NK-92 treated with Interleukin-12 subunit alpha and Interleukin-12 subunit beta, amount 100 ng/mL, for 24 hours (cell line): ENCODE measurements at regions not wholly inside any gene's neighbourhood (a gene's known extent, or its start where the extent isn't known, plus 50 kb on each side); places are given as distances from the start of the nearest gene placed in this dataset.
"Not testable (repeated sequence)": the region's sequence is repeated elsewhere in the genome, so short reads cannot be mapped to it uniquely, and the experiment has no call there.

Source experiments
- DNase-seq: peaks from one replicate; lab custom pipeline; 2025; lab: John Stamatoyannopoulos, UW

DNA sequence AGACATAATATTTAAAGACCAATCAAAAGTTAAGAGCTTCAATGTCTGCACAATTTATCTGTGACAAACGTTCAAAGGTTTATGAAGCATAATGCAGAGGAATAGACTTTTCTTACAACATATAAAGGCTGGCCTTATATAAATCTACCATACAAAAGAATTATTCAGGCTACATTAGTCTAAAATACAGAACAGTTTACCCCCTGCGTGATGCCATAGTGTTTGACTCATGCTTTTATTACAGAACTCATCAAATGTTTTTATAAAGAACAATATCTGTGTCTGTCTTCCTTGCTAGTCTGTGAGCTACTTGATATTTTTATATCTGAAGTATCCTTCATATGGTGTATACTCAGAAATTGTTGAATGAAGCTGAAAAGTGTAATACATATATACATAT lies 1084.5 kb upstream of the FLRT2 start:
- DNase-seq: no peak

DNA sequence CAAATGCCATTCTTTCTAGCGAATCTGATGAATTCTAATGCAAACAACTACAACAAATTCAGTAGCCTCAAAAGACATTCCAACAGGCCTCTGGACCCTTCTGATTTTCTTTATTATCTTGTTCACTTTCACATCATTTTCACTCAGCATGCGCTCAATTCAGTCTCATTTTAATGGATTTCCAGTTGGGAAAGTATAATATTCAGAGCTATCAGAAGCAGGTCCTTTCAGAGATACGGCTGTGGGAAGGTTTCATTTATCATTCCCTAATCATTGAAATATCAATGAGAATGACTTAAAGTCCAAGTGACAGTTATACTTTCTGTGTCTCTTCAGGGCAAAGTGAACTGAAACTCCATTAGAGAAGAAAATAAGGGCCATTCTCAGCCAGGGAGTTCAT lies 1083.7 kb upstream of the FLRT2 start:
- DNase-seq: no peak

DNA sequence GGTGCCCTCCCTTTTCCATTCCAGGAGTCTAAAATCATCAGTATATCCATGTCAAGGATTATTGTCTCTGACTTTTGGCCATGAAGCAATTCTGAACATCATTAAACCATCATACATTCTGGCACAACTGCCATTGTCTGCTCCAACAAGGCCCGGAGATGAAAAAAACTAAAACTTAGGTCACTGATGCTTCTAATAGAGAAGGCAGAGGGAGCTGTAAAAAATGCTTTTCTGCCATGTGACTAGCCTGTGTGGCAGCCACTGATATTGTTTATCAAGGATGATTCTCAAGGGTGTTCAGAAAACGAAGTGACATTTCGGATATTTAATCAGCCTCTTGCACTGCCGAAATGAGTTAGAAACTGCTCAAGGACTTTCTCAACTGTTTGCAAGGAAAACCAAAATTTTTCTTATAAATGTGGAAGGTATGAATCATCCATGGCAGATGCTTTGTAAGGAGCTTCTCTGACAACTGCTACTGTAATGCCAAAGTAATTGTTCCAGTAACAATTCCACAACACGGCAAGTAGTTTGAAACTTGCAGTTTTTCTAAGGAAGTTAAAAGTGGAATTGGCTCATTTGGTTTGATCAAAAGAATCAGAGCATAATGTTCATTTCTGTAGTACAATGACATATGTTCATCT lies 1076.5 kb upstream of the FLRT2 start:
- DNase-seq: no peak

DNA sequence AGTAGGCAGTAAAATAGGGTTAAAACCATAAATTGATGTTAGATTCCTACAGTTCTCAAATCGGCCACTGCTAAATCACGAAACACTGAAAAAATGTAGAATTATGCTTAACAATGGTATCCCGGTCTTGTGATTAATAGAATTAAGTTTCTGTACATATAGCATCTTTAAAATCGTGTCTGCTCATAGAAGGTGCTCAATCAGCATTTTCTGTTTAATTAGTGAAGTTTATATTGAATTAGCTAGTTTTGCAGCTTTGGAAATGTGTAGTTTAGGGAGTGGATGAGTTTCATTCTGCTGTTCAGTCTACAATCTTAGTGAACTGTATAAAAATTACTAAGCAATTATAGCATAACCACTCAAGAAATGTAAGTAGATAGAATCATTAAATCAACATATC lies 1075.8 kb upstream of the FLRT2 start:
- no peak for DNase-seq

DNA sequence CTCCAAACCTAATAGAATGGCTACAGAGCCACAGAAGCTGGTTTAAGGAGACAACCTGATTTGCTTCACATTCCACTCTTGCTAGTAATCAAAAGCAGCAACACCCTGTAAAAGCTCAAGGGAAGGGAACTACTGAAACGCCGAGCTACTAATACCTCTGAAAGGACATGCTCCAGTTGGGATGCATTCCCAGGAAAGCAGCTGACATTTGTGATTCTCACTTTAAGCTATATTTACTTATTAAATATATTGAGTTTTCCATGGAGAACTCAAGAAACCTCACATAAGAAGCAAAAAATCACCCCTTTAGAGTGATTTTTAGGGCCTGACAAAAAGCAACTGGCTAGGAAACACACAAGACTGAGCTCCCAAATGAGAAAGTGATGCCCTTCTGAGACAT lies 1073.0 kb upstream of the FLRT2 start:
- no peak for DNase-seq

DNA sequence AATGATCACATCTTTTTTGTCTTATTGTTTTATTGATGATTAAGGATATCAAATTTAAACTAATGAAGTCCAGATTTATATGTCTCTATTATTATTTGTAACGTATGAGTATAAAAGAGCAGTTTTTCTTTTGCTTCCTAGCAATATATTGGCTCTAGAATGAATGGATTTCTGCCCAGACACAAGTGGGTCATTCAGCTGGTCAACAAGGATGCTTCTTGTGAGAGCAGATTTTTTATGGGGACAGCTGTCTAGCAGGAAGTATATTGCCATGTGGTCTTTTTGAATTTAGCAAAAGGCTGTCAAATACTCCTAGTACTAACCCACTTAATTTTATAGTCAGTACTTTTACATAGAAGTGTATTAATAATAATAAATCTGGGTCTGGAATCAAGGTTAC lies 1071.1 kb upstream of the FLRT2 start:
- no peak for DNase-seq

DNA sequence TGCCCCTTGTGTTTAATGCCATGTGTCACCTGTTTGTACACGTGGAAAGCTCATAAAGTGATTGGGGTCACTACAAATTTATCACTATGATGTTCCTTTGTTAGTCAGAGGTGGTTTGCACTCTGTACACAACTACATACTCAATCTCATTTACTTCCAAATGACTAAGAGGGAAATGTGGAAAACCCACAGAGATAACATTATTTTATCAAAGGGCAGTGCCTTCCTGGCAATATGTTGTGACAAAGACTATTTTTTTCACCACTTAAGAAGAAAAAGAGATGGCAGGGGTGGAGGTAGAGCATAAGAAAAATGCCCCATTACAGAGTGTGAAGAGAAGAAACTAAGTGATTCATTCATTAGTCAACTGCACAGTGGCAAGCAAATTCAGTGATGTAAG lies 1064.1 kb upstream of the FLRT2 start:
- DNase-seq: no peak

DNA sequence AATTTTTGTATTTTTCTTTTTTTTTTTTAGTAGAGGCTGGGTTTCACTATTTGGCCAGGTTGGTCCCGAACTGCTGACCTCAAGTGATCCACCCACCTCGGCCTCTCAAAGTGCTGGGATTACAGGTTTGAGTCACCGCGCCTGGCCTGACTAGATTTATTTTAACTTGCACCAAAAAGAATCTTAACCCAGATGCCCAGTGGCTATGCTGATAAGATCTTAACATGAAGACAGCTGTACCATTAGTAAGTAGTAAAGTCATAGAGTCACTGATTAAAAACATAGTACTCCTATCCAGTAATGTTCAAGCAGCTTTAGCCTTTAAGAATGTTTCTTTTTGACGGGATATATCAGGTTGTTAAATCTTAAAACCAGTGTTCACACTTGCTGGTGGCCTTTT lies 1061.8 kb upstream of the FLRT2 start:
- DNase-seq: no peak

DNA sequence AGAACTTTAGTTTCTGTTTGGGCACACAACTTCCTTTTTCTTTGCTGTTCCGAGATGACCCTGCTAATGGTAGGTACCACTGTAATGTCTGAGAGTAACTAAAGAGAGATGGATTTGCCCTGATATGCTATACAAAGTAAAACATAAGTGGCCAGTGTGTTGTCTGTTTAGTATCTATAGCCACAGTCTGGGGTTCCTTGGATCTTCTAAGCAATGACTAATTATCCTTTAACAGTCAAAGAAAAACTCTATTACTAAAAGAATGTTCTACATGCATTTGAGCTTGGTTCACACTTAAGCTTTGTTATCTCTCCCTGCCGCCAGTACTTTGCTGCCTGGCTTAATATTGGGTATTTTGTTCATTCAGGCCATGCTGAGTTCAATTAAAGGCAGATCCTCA lies 1051.9 kb upstream of the FLRT2 start:
- DNase-seq: no peak

DNA sequence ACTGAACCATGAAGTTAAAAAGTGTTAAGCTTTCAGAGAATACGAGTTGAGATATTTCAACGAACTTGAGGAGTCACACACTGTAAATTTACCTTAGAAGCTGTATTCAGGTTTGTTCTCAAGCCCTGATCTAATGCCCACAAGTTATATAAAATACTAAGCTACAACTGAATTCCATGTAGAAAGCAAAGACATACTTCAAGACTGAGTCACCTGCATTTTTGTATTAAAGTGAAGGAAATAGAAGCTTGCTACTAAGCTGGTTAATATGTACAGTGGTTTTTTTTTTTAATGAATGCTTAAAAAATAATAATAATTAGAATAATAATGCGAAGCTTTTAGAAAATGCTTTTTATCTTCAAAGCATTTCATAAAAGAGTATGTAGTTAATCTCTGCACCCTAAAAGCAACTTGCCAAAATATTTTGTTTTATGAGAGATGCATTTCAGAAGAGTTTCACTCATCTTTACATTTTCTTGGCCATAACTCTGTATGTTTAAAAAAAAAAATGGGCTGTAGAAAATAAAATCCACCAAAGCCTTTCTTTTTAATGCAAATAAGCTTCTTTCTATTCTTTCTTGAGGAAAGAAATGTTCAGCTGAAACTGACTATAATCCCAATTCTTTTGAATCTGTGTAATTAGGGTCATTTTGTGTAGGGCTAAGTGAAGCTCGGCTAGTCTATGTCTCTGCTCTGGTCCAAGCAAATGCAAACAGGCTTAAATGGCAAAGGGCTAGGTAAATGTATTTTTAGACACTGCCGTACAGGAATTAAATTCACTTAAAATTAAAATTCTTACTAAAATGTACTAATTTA lies 1047.5 kb upstream of the FLRT2 start:
- DNase-seq: no peak

DNA sequence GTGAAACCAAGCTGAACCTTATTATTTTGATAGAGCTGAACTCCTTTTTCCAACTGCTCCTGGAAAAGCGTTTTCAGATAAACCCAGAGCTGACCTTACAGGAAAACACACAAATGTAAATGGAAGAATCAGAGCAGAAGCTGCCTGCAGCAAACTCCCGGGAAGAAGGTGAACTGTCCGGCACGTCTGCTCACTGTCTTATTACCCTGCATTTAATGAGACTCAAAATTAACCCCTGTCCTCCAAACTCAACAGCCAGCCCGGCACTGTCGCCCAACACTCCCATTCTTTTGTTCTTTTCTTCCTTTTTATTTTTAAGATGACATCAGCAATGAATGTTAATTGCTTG lies 1046.9 kb upstream of the FLRT2 start:
- no peak for DNase-seq

DNA sequence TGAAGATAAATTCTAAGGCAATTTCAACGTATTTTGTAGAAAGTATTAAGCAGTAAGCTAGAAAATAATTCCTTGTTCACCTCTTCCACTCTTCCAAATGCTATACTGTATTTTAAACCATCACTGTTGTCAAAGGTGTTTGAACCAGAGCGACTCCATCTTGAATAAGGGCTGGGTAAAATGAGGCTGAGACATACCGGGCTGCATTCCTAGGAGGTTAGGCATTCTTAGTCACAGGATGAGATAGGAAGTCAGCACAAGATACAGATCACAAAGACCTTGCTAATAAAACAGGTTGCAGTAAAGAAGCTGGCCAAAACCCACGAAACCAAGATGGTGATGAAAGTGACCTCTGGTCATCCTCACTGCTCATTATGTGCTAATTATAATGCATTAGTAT lies 1045.7 kb upstream of the FLRT2 start:
- DNase-seq: not testable (repeated sequence)

DNA sequence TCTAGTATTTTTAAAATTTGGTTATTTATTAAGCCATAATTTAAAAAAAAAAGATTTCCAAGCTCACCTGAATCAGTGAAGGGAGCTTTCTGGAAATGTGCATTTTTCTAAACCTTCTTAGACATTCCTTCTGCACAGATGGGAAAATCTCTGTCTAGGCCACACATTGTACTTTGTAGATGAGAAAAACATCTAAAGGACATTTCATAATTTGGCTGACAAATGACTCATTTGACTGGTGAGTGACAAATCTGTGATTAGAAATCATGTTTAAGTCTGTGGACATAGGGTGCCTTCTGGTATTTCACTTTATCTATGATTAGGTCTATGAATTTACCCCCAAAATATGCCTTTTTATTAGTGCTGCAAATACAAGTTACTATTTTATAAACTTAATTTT lies 1044.9 kb upstream of the FLRT2 start:
- no peak for DNase-seq

DNA sequence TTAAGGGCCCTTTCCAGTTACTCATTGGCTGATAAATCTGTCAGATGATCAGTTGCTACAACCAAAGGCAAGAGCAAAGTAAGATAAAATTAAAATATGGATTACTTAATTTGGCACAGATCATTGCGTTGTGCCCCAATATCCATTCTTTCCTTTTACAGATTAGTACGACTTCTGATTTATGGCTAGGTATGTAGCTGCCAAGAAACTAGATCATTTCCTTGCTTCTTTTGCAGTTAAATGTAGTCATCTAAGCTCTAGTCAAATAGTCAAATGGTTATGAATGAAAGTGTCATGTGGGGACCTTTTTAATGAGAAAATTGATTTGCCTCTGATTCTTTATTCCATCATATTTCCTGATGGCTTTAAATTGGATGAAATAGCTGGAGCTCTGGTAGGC lies 1039.9 kb upstream of the FLRT2 start:
- no peak for DNase-seq

DNA sequence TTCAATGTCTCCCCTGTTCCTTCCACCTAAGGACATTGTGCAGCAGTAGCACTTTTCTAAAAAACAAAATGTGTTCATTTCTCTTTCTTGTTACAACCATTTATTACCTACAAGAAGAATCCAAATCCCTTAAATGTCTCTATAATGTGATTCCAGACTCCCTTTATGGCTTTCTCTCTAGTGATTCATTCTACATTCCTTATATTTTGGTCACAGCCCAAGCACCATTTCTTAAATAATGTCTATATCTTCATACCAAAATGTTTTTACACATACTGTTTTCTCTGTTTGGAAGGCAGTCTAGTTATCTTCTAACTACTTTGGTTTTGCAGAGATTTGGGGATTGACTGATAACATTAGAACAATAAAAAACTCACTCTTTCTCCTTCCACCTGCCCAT lies 1037.3 kb upstream of the FLRT2 start:
- no peak for DNase-seq

DNA sequence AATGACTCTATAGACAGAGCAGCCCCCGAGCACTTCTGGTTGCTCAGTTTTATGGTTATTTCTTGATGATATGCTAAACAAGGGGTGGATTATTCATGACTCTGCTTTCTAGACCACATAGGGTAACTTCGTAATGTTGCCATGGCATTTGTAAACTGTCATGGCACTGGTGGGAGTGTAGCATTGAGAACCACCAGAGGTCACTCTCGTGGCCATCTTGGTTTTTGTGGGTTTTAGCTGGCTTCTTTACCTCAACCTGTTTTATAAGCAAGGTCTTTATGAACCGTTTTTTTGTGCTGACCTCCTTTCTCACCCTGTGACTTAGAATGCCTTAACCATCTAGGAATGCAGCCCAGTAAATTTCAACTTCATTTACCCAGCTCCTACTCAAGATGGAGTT lies 1036.2 kb upstream of the FLRT2 start:
- DNase-seq: no peak

DNA sequence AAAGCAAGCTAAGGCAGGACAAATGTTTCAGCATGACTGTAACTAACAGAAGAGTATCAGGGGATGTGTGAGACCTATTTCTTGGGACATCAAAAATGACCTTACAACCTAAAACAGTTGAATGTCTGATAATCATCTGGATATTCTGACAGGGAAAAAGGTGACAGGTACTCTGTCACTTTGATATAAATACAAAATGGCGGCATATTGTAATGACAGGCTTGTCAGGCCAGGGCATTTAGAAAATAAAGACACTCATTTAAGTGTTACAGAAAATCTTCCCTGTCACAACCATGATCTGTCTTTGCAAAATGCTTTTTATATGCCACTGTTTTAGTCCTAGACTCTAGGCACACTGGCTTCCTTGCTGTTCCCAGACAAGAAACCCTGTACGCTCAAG lies 1033.3 kb upstream of the FLRT2 start:
- DNase-seq: no peak

DNA sequence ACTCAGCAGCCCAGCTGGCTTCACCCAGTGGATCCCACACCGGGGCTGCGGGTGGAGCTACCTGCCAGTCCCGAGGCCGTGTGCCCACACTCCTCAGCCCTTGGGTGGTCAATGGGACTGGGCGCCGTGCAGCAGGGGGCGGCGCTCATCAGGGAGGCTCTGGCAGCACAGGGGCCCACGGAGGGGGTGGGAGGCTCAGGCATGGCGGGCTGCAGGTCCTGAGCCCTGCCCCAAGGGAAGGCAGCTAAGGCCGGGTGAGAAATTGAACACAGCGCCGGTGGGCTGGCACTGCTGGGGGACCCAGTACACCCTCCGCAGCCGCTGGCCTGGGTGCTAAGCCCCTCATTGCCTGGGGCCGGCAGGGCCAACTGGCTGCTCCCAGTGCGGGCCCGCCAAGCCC lies 1017.1 kb upstream of the FLRT2 start:
- DNase-seq: not testable (repeated sequence)

DNA sequence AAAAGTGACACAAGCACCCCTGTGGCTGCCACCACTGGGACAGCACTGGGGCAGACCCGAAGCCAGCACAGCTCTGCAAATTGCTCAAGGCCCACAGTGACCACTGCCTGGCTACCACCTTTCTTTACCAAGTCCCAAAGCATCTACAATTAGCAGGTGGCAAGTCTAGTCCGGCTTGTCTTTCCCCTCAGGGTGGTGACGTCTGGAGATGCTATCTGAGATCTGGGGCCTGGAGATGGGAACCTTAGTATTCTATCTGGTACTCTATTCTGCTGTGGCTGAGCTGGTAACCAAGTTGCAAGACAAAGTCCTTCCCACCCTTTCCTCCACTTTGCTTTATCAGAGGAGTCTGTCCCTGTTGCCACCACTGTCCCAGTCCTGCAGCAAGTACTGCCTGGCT lies 1010.1 kb upstream of the FLRT2 start:
- DNase-seq: no peak

DNA sequence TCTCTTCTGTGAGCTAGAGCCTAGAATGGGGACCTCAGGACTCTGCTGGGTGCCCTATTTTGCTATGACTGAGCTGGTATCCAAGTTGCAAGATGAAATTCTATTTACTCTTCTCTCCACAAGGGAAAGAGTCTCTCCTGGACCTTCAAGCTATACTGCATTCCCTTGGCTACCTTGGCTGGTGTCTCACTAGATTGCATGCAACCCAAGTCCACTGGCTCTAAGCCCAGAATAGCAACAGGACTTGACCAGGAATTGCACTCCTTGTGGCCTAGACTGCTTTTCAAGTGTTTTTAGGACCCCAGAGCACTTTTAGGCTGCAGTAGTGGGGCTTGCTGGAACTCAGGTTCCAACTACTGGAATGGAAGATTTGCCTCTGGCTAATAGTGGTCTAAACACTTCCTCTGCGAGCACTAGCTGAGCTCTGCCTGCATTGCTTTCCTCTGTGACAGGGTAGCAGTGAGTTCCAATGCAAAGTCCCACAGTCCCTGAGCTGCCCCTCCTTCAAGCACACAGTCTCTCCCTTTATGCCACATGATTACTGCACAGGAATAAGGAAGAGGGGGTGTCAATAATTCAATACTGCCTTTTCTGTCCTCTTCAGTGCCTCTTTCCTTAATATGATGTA lies 1009.1 kb upstream of the FLRT2 start:
- no peak for DNase-seq

DNA sequence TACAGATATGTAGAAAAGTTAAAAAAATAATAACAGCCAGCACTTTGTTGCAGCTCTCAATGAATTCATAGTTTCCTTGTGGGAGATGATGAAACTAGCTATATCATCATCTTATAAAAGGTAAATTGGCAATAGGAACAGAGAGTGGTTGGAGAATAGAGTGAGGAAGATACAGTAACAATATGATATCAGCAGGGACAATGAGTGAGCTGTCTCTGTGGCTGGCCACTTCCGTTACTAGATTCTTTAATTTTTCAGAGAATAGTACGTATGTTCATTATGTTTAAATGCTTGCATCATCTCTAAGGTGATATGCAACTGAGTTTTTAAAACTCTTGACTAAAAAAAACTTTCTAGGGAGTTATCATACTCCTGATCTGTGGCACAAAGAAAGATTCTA lies 1006.2 kb upstream of the FLRT2 start:
- no peak for DNase-seq

DNA sequence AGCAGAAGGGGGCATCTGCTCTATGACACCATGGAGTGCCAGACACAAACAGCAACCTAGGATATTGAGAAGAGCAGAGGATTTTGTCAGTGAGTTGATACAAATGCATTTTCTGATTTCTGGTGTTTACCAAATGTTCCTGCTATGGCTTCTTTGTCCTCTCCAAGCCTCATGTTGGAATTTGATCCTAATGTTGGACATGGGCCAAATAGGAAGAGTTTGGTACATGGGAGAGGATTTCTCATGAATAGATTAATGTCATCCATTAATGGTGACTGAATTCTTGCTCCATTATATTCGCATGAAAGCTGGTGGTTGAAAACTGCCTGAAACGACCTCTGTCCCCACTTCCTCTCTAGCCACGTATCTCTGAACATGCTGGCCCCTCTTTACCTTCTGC lies 1002.2 kb upstream of the FLRT2 start:
- DNase-seq: no peak

DNA sequence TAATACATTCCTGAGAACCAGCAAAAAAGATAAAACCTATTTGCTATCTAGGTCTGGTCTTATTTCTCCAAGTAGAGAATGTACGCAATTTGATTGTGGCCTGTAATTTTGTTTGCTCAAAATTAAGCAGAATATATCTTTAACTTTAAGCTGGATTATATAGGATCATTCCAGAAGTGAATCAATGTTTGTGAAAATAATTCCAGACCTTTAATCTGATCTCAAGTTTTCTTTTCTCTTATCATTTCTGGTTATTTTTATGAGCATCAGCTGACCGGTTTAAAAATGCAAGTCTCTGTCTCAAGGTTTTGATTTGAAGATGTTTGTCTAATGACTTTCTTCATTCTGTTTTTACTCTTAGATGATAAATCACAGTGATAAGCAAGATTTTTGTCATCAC lies 997.9 kb upstream of the FLRT2 start:
- DNase-seq: no peak
